ENCODE measurements at regions not wholly inside any gene's neighbourhood (a gene's known extent, or its start where the extent isn't known, plus 50 kb on each side); places are given as distances from the start of the nearest gene placed in this dataset.
A peak's percentile ranks its signal among the peaks of the same experiment; 100 is the strongest.

DNA sequence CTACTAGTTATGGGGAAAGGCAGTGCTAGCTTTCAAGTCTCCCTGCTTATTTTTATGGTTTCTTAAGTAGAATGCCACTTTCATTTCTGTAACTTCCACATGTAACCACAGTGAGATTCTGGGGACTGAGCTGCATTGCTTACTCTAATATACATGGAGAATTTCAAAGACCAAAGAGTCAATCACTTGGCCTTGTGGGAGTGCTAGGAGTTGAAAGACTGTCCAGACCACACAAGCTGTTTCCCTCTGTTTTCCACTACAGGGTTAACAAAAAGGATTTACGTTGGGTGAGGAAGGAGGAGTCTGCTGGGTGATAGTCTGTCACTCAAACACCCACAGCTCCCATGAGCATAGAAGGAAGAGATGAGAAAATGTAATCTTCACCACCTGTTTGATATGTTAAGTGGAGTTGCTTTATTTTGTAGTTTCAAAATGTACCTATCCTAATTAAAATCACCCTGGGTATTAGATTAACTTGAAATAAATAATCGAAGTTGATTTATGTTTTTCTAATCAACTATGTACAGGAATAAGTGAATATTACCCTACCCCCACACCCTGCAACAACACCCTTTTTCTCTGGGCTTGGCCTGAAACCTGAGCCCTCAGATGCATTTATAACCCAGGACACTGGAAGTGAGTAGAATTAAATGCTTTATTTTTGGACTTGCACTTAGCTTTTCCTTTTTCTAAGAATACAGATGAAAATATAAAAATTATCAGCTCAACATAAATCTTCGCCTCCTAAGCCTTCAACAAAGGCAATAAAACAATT is 225.8 kb upstream of the SLC10A2 start:
- Mint-ChIP-seq H3K36me3 (ENCODE audit: low read depth) (peaks cover 2% of the 10 kb centered on the region; the same call in 1 of the 3 replicates), H3K27ac (no peak overlapping the region), H3K9me3 (peaks cover 5% of the 10 kb centered on the region), H3K4me1 (peaks cover 17% of the 10 kb centered on the region), H3K27me3 (ENCODE audit: insufficient read depth, low read depth, poor library complexity) (no peaks in the 10 kb centered on the region), H3K4me3 (no peak overlapping the region)
- Histone ChIP-seq H3F3A (replicated peaks; ENCODE audit: low read depth) (no peaks in the 10 kb centered on the region), H4K20me1 (replicated peaks; ENCODE audit: insufficient read depth) (no peaks in the 10 kb centered on the region), H3K4me3 (no peak overlapping the region), H3K27me3 (ENCODE audit: insufficient read depth) (no peaks in the 10 kb centered on the region), H2AFZ (peak overlapping the region; percentile 25; the same call in 1 of the 2 replicates), H3K9me2 (ENCODE audit: insufficient read depth) (no peaks in the 10 kb centered on the region), H3K36me3 (ENCODE audit: insufficient read depth) (no peaks in the 10 kb centered on the region), H3K4me2 (no peak overlapping the region), H3K4me1 (ENCODE audit: insufficient read depth) (peaks cover 7% of the 10 kb centered on the region; the same call in 1 of the 2 replicates), H3K27ac (ENCODE audit: low read depth) (no peak overlapping the region), H3K79me2 (replicated peaks; ENCODE audit: insufficient read depth) (no peaks in the 10 kb centered on the region)
- DNase-seq (ENCODE audit: low spot score) (peak; percentile 45), ATAC-seq (peak; percentile 93)
- no peak for TF ChIP-seq CREB1 (CRISPR knock-in tag; IDR thresholded peaks at IDR 0.05; ENCODE audit: low read depth)
- TF ChIP-seq NANOG (IDR thresholded peaks at IDR 0.05; ENCODE audit: borderline replicate concordance): no peak
- TF ChIP-seq, protein P1, sequence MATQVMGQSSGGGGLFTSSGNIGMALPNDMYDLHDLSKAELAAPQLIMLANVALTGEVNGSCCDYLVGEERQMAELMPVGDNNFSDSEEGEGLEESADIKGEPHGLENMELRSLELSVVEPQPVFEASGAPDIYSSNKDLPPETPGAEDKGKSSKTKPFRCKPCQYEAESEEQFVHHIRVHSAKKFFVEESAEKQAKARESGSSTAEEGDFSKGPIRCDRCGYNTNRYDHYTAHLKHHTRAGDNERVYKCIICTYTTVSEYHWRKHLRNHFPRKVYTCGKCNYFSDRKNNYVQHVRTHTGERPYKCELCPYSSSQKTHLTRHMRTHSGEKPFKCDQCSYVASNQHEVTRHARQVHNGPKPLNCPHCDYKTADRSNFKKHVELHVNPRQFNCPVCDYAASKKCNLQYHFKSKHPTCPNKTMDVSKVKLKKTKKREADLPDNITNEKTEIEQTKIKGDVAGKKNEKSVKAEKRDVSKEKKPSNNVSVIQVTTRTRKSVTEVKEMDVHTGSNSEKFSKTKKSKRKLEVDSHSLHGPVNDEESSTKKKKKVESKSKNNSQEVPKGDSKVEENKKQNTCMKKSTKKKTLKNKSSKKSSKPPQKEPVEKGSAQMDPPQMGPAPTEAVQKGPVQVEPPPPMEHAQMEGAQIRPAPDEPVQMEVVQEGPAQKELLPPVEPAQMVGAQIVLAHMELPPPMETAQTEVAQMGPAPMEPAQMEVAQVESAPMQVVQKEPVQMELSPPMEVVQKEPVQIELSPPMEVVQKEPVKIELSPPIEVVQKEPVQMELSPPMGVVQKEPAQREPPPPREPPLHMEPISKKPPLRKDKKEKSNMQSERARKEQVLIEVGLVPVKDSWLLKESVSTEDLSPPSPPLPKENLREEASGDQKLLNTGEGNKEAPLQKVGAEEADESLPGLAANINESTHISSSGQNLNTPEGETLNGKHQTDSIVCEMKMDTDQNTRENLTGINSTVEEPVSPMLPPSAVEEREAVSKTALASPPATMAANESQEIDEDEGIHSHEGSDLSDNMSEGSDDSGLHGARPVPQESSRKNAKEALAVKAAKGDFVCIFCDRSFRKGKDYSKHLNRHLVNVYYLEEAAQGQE (IDR thresholded peaks at IDR 0.05; ENCODE audit: unreplicated experiment): no peak
- TF ChIP-seq JUNB (IDR thresholded peaks at IDR 0.05; ENCODE audit: unreplicated experiment): no peak
- TF ChIP-seq POLR2AphosphoS5 (IDR thresholded peaks at IDR 0.05; ENCODE audit: low read depth): no peak
- no peak for TF ChIP-seq EZH2 (IDR thresholded peaks at IDR 0.05; ENCODE audit: low read depth, unreplicated experiment)
- no peak for TF ChIP-seq ZNF331 (CRISPR knock-in tag; IDR thresholded peaks at IDR 0.05; ENCODE audit: low read depth)
- TF ChIP-seq ZNF462 (CRISPR knock-in tag; IDR thresholded peaks at IDR 0.05): no peak
- TF ChIP-seq ETS1 (IDR thresholded peaks at IDR 0.05): no peak
- no peak for TF ChIP-seq EZH2phosphoT487 (IDR thresholded peaks at IDR 0.05; ENCODE audit: unreplicated experiment)
- no peak for TF ChIP-seq ZNF114 (CRISPR knock-in tag; IDR thresholded peaks at IDR 0.05)
- no peak for TF ChIP-seq STAT1 (IDR thresholded peaks at IDR 0.05; ENCODE audit: unreplicated experiment)
- no peak for TF ChIP-seq CTCF (conservative IDR thresholded peaks at IDR 0.05; ENCODE audit: low read depth in 2 of 2)

Measured in GM23338 (cell line).